ENCODE measurements at regions not wholly inside any gene's neighbourhood (a gene's known extent, or its start where the extent isn't known, plus 50 kb on each side); places are given as distances from the start of the nearest gene placed in this dataset.

- no peak for DNase-seq
Observed at GRCh38 chr4:173835903-173836302, 305.9 kb upstream of the HAND2 start.

- DNase-seq, result peak in 1 of 2 donors; percentile 10
Observed at GRCh38 chr4:173834151-173834550, 304.1 kb upstream of the HAND2 start.

- DNase-seq, result no peak
Observed at GRCh38 chr4:173829565-173829964, 299.5 kb upstream of the HAND2 start.

- no peak for DNase-seq
Observed at GRCh38 chr4:173827707-173828106, 297.7 kb upstream of the HAND2 start.

GRCh38 chr4:173821876-173822275, 291.8 kb upstream of the HAND2 start:
- no peak for DNase-seq

- DNase-seq, result no peak
Observed at GRCh38 chr4:173821036-173821435, 291.0 kb upstream of the HAND2 start.

- no peak for DNase-seq
Observed at GRCh38 chr4:173807347-173807746, 277.3 kb upstream of the HAND2 start.

- DNase-seq, result no peak
Observed at GRCh38 chr4:173805884-173806283, 275.9 kb upstream of the HAND2 start.

GRCh38 chr4:173802662-173803022, 272.6 kb upstream of the HAND2 start:
- DNase-seq, result no peak

- no peak for DNase-seq
Observed at GRCh38 chr4:173801876-173802661, 272.0 kb upstream of the HAND2 start.

GRCh38 chr4:173801361-173801760, 271.3 kb upstream of the HAND2 start:
- no peak for DNase-seq

GRCh38 chr4:173797296-173797695, 267.3 kb upstream of the HAND2 start:
- DNase-seq, result no peak

- DNase-seq, result no peak
Observed at GRCh38 chr4:173794662-173795061, 264.6 kb upstream of the HAND2 start.

- DNase-seq, result no peak
Observed at GRCh38 chr4:173793937-173794510, 264.0 kb upstream of the HAND2 start.

GRCh38 chr4:173782660-173783059, 252.6 kb upstream of the HAND2 start:
- no peak for DNase-seq

GRCh38 chr4:173777921-173778320, 247.9 kb upstream of the HAND2 start:
- DNase-seq, result no peak

- DNase-seq, result no peak
Observed at GRCh38 chr4:173777421-173777820, 247.4 kb upstream of the HAND2 start.

GRCh38 chr4:173769568-173769967, 239.5 kb upstream of the HAND2 start:
- no peak for DNase-seq

- DNase-seq, result no peak
Observed at GRCh38 chr4:173767650-173768049, 237.6 kb upstream of the HAND2 start.

- no peak for DNase-seq
Observed at GRCh38 chr4:173766171-173766600, 236.2 kb upstream of the HAND2 start.

GRCh38 chr4:173765751-173766150, 235.7 kb upstream of the HAND2 start:
- no peak for DNase-seq

GRCh38 chr4:173763389-173763788, 233.4 kb upstream of the HAND2 start:
- no peak for DNase-seq

- no peak for DNase-seq
Observed at GRCh38 chr4:173761938-173762337, 231.9 kb upstream of the HAND2 start.

- no peak for DNase-seq
Observed at GRCh38 chr4:173761236-173761635, 231.2 kb upstream of the HAND2 start.

- no peak for DNase-seq
Observed at GRCh38 chr4:173758132-173758531, 228.1 kb upstream of the HAND2 start.

All from inflammatory macrophage treated with lipopolysaccharide for 1 hour (primary cell).